IPS-18a (cell line): ENCODE measurements at regions not wholly inside any gene's neighbourhood (a gene's known extent, or its start where the extent isn't known, plus 50 kb on each side); places are given as distances from the start of the nearest gene placed in this dataset.
"Not testable (repeated sequence)": the region's sequence is repeated elsewhere in the genome, so short reads cannot be mapped to it uniquely, and the experiment has no call there.

ENCODE experiments used
- H3K27ac ChIP-seq: one replicate; pipeline ENCODE4 v1.5.1; 2013; ENCODE audit warnings: low read length
- H3K27me3 ChIP-seq: one replicate; pipeline ENCODE4 v1.6.1; 2013; ENCODE audit warnings: mild to moderate bottlenecking, low read length; ENCODE audit not compliant: control insufficient read depth, insufficient read depth
- H3K36me3 ChIP-seq: one replicate; pipeline ENCODE4 v1.6.1; 2013; ENCODE audit warnings: low read depth, low read length; ENCODE audit not compliant: control insufficient read depth
- H3K4me1 ChIP-seq: one replicate; pipeline ENCODE4 v1.6.1; 2013; ENCODE audit warnings: low read depth, low read length; ENCODE audit not compliant: control insufficient read depth
- H3K4me3 ChIP-seq: one replicate; pipeline ENCODE4 v1.5.1; 2013; ENCODE audit warnings: low read length
- H3K9ac ChIP-seq: one replicate; pipeline ENCODE4 v1.6.1; 2013; ENCODE audit warnings: mild to moderate bottlenecking, low read length, moderate library complexity
- H3K9me3 ChIP-seq: one replicate; pipeline ENCODE4 v1.6.1; 2013; ENCODE audit warnings: low read depth, low read length; ENCODE audit not compliant: control insufficient read depth

- H3K9me3 ChIP-seq, H3K27me3 ChIP-seq, H3K27ac ChIP-seq, H3K4me3 ChIP-seq, H3K36me3 ChIP-seq, H3K9ac ChIP-seq, H3K4me1 ChIP-seq: not testable (repeated sequence)
Observed at GRCh38 chr2:181737302-181737701, 57.0 kb upstream of the NEUROD1 start.

DNA sequence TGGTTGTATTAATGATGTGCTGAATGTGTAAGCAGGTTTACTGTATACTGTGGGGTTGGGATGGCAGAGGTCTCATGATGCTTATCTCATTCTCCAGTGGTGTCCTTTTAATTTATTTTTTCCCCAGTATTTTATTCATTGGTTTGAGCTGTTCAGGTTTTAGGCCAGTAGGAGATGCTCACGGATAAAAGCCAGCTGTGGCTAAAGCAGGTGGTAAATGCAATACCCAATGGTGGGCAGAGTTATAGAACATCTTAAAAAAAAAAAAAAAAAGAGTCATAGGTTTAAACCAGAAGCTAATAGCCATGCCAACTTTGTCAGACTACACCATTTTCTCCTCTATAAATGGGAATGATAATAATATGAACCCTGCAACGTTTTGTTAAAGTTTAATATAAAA is 57.8 kb upstream of the NEUROD1 start:
- Histone ChIP-seq H3K27ac (no peak overlapping the region), H3K9me3 (no peaks in the 10 kb centered on the region), H3K4me3 (no peak overlapping the region), H3K4me1 (no peaks in the 10 kb centered on the region), H3K36me3 (no peaks in the 10 kb centered on the region), H3K9ac (no peak overlapping the region), H3K27me3 (no peaks in the 10 kb centered on the region)

GRCh38 chr2:181738563-181738962 is 58.2 kb upstream of the NEUROD1 start:
- H3K4me1 ChIP-seq = no peaks in the 10 kb centered on the region
- H3K9me3 ChIP-seq = no peaks in the 10 kb centered on the region
- H3K27ac ChIP-seq = no peak overlapping the region

GRCh38 chr2:181741756-181742155 is 61.4 kb upstream of the NEUROD1 start:
- H3K27me3 ChIP-seq = no peaks in the 10 kb centered on the region
- no peaks in the 10 kb centered on the region for H3K4me1 ChIP-seq
- no peaks in the 10 kb centered on the region for H3K9me3 ChIP-seq
- no peak overlapping the region for H3K9ac ChIP-seq
- no peaks in the 10 kb centered on the region for H3K36me3 ChIP-seq
- H3K27ac ChIP-seq = no peak overlapping the region
- H3K4me3 ChIP-seq = no peak overlapping the region

More at GRCh38 chr2:181738563-181738962, 58.2 kb upstream of the NEUROD1 start:
- H3K9ac ChIP-seq = no peak overlapping the region
- no peaks in the 10 kb centered on the region for H3K36me3 ChIP-seq
- H3K27me3 ChIP-seq = no peaks in the 10 kb centered on the region
- no peak overlapping the region for H3K4me3 ChIP-seq

GRCh38 chr2:181742361-181742760 is 62.0 kb upstream of the NEUROD1 start:
- H3K4me1 ChIP-seq = no peaks in the 10 kb centered on the region
- H3K4me3 ChIP-seq = no peak overlapping the region
- no peaks in the 10 kb centered on the region for H3K27me3 ChIP-seq
- H3K36me3 ChIP-seq = no peaks in the 10 kb centered on the region
- no peak overlapping the region for H3K9ac ChIP-seq
- H3K27ac ChIP-seq = no peak overlapping the region
- no peaks in the 10 kb centered on the region for H3K9me3 ChIP-seq

GRCh38 chr2:181742922-181743722 is 62.8 kb upstream of the NEUROD1 start:
- no peak overlapping the region for H3K27ac ChIP-seq
- H3K4me3 ChIP-seq = no peak overlapping the region
- H3K4me1 ChIP-seq = no peaks in the 10 kb centered on the region
- no peaks in the 10 kb centered on the region for H3K36me3 ChIP-seq
- H3K9ac ChIP-seq = no peak overlapping the region
- no peaks in the 10 kb centered on the region for H3K9me3 ChIP-seq
- H3K27me3 ChIP-seq = no peaks in the 10 kb centered on the region

DNA sequence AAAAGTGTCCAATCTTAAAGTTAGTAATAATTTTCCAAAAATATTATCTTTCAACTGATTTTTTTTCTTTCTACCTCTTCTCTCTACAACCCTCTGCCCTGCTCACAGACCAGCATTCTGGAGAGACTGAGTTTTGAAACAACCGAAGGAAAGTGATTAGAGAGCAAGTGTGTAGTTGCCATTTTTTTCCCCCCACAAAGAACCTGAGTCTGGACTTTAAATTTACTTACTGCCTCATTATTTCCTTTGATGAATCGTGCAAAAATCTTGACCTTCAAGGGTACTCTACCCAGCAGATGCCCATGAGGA is 63.4 kb upstream of the NEUROD1 start:
- Histone ChIP-seq H3K9me3 (no peaks in the 10 kb centered on the region), H3K27ac (no peak overlapping the region), H3K27me3 (no peaks in the 10 kb centered on the region), H3K4me3 (no peak overlapping the region), H3K9ac (no peak overlapping the region), H3K4me1 (no peaks in the 10 kb centered on the region), H3K36me3 (no peaks in the 10 kb centered on the region)

GRCh38 chr2:181745796-181746540 is 65.7 kb upstream of the NEUROD1 start:
- Histone ChIP-seq H3K9me3 (no peaks in the 10 kb centered on the region), H3K9ac (no peak overlapping the region), H3K4me3 (no peak overlapping the region), H3K4me1 (no peaks in the 10 kb centered on the region), H3K27ac (no peak overlapping the region), H3K36me3 (no peaks in the 10 kb centered on the region), H3K27me3 (no peaks in the 10 kb centered on the region)

GRCh38 chr2:181746844-181747243 is 66.5 kb upstream of the NEUROD1 start:
- H3K36me3 ChIP-seq = no peaks in the 10 kb centered on the region
- no peak overlapping the region for H3K27ac ChIP-seq
- no peaks in the 10 kb centered on the region for H3K4me1 ChIP-seq
- H3K9me3 ChIP-seq = no peaks in the 10 kb centered on the region
- no peaks in the 10 kb centered on the region for H3K27me3 ChIP-seq
- H3K9ac ChIP-seq = no peak overlapping the region
- no peak overlapping the region for H3K4me3 ChIP-seq

- H3K27ac ChIP-seq = no peak overlapping the region
- H3K4me1 ChIP-seq = peaks cover 6% of the 10 kb centered on the region
- H3K4me3 ChIP-seq = no peak overlapping the region
- H3K36me3 ChIP-seq = no peaks in the 10 kb centered on the region
- H3K9me3 ChIP-seq = no peaks in the 10 kb centered on the region
- H3K27me3 ChIP-seq = no peaks in the 10 kb centered on the region
- no peak overlapping the region for H3K9ac ChIP-seq
Observed at GRCh38 chr2:181750305-181750704, 70.0 kb upstream of the NEUROD1 start.

DNA sequence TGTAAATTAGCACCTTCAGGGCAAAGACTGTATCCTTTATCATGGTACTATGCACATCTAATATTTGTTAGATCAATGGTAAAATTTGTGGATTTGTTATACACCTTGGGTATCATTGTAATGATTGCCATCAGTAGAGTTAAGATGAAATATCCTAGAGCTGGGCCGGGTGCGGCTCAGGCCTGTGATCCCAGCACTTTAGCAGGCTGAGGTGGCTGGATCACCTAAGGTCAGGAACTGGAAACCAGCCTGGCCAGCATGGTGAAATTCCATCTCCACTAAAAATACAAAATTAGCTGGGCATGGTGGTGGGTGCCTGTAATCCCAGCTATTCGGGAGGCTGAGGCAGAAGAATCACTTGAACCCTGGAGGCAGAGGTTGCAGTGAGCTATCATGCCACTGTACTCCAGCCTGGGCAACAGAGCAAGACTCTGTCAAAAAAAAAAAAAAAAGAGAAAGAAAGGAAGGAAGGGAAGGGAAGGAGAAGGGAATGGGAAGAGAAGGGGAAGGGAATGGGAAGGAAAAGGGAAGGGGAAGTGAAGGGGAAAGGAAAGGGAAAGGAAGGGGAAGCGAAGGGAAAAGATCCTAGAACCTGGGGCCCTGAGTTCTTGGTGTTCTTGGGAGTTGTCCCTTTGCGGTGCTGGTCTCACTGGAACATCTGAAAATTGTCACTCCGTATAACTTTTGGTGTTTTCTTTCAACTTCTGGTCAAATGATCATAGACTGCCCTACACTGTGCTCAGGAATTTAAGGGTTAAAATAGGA is 71.1 kb upstream of the NEUROD1 start:
- H3K9ac ChIP-seq = no peak overlapping the region
- no peaks in the 10 kb centered on the region for H3K9me3 ChIP-seq
- H3K4me3 ChIP-seq = no peak overlapping the region
- no peak overlapping the region for H3K27ac ChIP-seq
- H3K36me3 ChIP-seq = no peaks in the 10 kb centered on the region
- peaks cover 6% of the 10 kb centered on the region for H3K4me1 ChIP-seq
- H3K27me3 ChIP-seq = no peaks in the 10 kb centered on the region
